Muscle of leg (tissue), 3 donors: ENCODE measurements at regions not wholly inside any gene's neighbourhood (a gene's known extent, or its start where the extent isn't known, plus 50 kb on each side); places are given as distances from the start of the nearest gene placed in this dataset.
"Not testable (repeated sequence)": the region's sequence is repeated elsewhere in the genome, so short reads cannot be mapped to it uniquely, and the experiment has no call there.

Experiments
- DNase-seq: peaks from one replicate; pipeline ENCODE4 v3.0.0; 2013
- H3K27ac ChIP-seq: one replicate; pipeline ENCODE4 v1.5.1; 2013; ENCODE audit warnings: mild to moderate bottlenecking, low read length, control low read depth
- H3K27me3 ChIP-seq: one replicate; pipeline ENCODE4 v1.6.1; 2013; ENCODE audit warnings: low read length; ENCODE audit not compliant: control insufficient read depth, insufficient read depth
- H3K36me3 ChIP-seq: one replicate; pipeline ENCODE4 v1.6.1; 2013; ENCODE audit warnings: low read length; ENCODE audit not compliant: control insufficient read depth, insufficient read depth
- H3K4me1 ChIP-seq: one replicate; pipeline ENCODE4 v1.6.1; 2013; ENCODE audit warnings: low read length; ENCODE audit not compliant: control insufficient read depth, insufficient read depth
- H3K4me3 ChIP-seq: one replicate; pipeline ENCODE4 v1.5.1; 2013; ENCODE audit warnings: low read length, control low read depth
- H3K9me3 ChIP-seq: replicated peaks from 2 replicates; pipeline ENCODE4 v1.6.1; 2013; ENCODE audit warnings: low read depth, low read length; ENCODE audit not compliant: control insufficient read depth
- WGBS: methylation state at CpG from one replicate; pipeline ENCODE4 v1.1.5; 2013; ENCODE audit warnings: missing lambda C conversion rate; ENCODE audit not compliant: insufficient coverage; 5-methylcytosine and 5-hydroxymethylcytosine counted together

DNA sequence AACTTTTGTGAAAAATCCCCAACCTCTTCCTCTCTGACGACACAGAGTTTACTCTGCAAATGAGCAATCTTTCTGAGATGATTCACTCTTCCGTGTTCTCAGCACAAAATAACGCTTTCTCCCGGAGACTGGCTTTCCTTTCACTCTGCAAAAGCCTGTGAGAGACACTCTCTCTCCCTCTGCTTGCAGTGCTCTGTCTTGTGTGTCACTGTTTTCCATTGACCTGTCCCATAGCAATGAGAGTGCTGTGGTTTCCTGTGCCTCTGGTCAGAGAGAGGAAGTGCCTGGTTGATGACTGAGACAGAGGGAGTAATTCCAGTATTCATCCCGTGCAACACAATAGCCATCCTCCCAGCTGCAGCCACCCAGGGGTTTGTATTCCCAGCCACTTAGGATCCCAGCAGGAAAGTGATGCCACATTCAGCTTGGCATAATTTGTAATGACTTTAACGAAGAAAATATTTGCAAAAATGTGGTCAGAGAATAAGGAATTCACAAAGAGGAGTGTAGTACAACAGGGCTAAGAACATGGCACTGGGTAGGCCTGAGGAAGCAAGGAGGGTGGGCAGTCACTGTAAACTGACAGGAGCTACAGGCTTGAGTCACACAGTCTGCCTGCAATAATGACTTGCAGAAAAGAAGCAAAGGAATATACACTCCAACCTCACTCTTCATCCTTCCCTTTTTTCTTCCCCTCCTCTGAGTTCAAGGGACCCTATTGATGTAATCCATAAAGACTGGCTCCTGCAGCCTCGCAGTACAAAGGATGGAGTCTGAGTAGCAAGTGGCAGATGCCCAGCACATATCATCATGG, 463.5 kb upstream of the RGMB start:
- Histone ChIP-seq H3K36me3 (no peaks in the 10 kb centered on the region), H3K9me3 (no peaks in the 10 kb centered on the region), H3K4me1 (peaks cover 2% of the 10 kb centered on the region), H3K27me3 (no peaks in the 10 kb centered on the region), H3K4me3 (no peak overlapping the region), H3K27ac (peak overlapping the region; percentile 90)
- WGBS, result 50% methylated on average over 5 of the region's 7 CpGs
- peak; percentile 71 for DNase-seq

DNA sequence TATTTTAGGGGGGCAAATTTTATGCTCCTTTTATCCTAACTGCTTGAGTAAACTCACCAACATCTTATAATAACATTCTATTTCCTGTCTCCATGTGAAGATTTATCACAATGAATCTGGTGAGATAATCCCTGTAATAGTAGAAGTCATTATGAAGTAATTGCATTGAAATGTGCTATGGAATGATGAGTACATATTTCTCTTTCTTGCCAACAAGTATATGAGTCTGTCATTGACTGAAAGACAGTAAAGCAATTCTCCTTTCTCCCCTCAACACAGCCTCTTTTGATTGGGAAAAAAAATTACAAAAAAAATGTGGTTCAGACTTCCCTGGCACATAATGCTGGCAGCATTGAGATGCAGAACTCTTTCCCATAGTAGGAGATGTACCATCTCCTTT, 459.2 kb upstream of the RGMB start:
- H3K4me3 ChIP-seq, result no peak overlapping the region
- no peaks in the 10 kb centered on the region for H3K27me3 ChIP-seq
- H3K4me1 ChIP-seq, result peaks cover 2% of the 10 kb centered on the region
- peak; percentile 69 for DNase-seq
- no peak overlapping the region for H3K27ac ChIP-seq
- H3K9me3 ChIP-seq, result no peaks in the 10 kb centered on the region
- H3K36me3 ChIP-seq, result no peaks in the 10 kb centered on the region

DNA sequence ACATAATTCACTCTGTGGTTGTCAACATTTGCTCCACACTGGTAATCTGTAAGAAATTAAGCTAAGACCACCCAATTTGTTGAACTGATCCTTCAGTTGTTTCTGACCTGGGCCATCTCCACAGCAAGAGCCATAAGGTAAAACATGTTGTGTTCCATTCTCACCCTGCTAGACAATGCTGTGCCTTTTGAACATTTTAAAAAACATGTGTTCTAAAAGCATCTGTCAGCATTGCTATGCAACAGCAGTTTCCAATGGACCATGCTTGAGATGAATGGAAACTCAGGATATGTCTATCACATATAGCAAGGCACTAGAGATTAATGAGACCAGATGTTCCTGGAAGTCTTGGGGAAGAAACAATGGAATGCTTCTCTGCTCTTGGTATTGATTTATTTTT, 455.1 kb upstream of the RGMB start:
- peaks cover 2% of the 10 kb centered on the region for H3K4me1 ChIP-seq
- no peaks in the 10 kb centered on the region for H3K9me3 ChIP-seq
- no peak overlapping the region for H3K27ac ChIP-seq
- H3K36me3 ChIP-seq, result no peaks in the 10 kb centered on the region
- H3K27me3 ChIP-seq, result no peaks in the 10 kb centered on the region
- peak; percentile 84 for DNase-seq
- no peak overlapping the region for H3K4me3 ChIP-seq

DNA sequence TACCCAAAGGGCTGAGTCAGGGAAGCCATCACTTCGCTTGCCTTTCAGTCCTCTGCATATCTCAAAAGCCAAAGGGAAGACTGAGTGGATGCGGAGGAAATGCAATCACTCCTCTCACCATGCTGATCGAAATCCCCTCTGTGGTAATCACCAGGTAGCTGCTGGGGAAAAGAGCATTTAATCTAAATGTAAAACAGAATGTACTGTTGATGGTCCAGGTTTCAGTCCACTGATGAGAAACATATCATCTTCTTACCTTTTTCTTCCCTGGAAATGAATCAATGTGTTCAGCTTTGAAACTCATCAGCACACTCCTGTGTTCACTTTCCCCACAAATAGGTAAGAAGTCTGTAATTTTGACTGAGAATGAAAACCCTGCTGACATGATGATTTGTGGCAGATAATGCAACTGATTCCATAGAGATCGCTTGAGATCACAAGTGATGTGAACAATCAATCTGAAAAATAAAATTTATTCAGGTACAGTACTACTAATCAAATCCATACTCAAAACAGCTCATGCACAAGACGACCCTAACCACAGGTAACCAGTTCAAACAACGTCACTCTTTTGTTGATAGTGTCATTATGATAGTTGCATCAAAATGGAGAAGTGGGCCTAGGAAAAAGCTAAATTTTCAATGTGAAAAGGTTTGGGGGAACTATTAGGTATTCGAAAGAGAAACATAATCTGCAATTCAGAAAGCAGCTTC, 454.0 kb upstream of the RGMB start:
- Histone ChIP-seq H3K9me3 (no peaks in the 10 kb centered on the region), H3K27me3 (no peaks in the 10 kb centered on the region), H3K36me3 (no peaks in the 10 kb centered on the region), H3K4me3 (no peak overlapping the region), H3K4me1 (peaks cover 1% of the 10 kb centered on the region), H3K27ac (no peak overlapping the region)
- WGBS, result no CpG with 5 or more reads among the region's 7 CpGs
- DNase-seq, result no peak

DNA sequence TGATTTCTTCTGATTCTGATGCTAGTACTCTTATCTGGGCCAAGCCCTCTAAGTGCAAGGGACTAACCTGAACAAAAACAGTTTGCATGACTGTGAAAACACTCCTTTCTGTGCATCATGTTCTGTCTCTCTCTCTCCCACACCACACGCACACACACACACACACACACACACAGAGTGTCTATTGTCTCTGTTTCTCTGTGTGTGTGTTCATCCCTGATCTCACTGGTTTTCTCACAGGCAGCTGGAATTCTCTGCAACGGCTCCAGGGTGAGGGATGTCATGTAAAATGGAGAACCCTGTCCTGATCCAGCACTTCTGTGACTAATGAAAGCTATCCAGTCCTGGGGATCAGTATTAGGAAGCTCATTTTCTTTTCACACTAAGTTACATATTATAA, 453.1 kb upstream of the RGMB start:
- Histone ChIP-seq H3K27me3 (no peaks in the 10 kb centered on the region), H3K36me3 (no peaks in the 10 kb centered on the region), H3K9me3 (no peaks in the 10 kb centered on the region), H3K4me1 (no peaks in the 10 kb centered on the region), H3K4me3 (no peak overlapping the region), H3K27ac (no peak overlapping the region)
- 40% methylated on average over 1 of the region's 2 CpGs for WGBS
- DNase-seq, result no peak

- Histone ChIP-seq H3K4me3 (no peak overlapping the region), H3K27me3 (no peaks in the 10 kb centered on the region), H3K9me3 (no peaks in the 10 kb centered on the region), H3K4me1 (no peaks in the 10 kb centered on the region), H3K36me3 (no peaks in the 10 kb centered on the region), H3K27ac (no peak overlapping the region)
- DNase-seq, result peak; percentile 69
- whole genome bisulfite sequencing, result no CpG with 5 or more reads among the region's 3 CpGs
These were observed 452.1 kb upstream of the RGMB start for GRCh38 chr5:98321361-98321760.

- H3K27ac ChIP-seq, result not testable (repeated sequence)
These were observed 448.3 kb upstream of the RGMB start for GRCh38 chr5:98325187-98325586.

GRCh38 chr5:98328015-98328414, 445.4 kb upstream of the RGMB start:
- Histone ChIP-seq H3K36me3 (no peaks in the 10 kb centered on the region), H3K4me3 (no peak overlapping the region), H3K9me3 (no peaks in the 10 kb centered on the region), H3K27me3 (no peaks in the 10 kb centered on the region), H3K27ac (no peak overlapping the region), H3K4me1 (no peaks in the 10 kb centered on the region)
- no peak for DNase-seq

More at GRCh38 chr5:98325187-98325586, 448.3 kb upstream of the RGMB start:
- H3K36me3 ChIP-seq, H3K4me1 ChIP-seq, H3K4me3 ChIP-seq, DNase-seq, H3K9me3 ChIP-seq, H3K27me3 ChIP-seq: not testable (repeated sequence)
- no CpG with 5 or more reads among the region's 3 CpGs for WGBS

GRCh38 chr5:98330871-98331270, 442.6 kb upstream of the RGMB start:
- Histone ChIP-seq H3K4me1 (no peaks in the 10 kb centered on the region), H3K9me3 (no peaks in the 10 kb centered on the region), H3K4me3 (no peak overlapping the region), H3K36me3 (no peaks in the 10 kb centered on the region), H3K27ac (no peak overlapping the region), H3K27me3 (no peaks in the 10 kb centered on the region)
- no peak for DNase-seq
- WGBS, result no CpG with 5 or more reads among the region's 1 CpG

DNA sequence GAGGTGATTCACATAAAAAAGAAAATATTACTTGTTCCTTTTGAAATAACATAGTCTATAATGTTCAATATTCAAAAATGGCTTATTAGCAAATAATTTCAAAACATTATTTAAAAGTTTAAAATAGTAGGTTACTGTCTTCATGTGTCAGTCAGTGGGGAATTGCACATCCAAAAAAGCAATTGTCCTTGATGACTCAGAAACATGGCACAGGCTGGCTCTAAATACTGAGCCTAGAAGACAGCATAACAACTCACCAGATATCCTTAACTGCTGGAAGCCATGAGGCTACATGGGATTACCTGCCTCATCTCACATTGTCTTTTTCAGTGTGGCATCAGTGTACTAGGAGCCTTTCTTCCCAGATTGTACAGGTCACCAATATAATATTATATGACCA, 439.5 kb upstream of the RGMB start:
- Histone ChIP-seq H3K9me3 (no peaks in the 10 kb centered on the region), H3K36me3 (no peaks in the 10 kb centered on the region), H3K4me3 (no peak overlapping the region), H3K27ac (no peak overlapping the region), H3K4me1 (no peaks in the 10 kb centered on the region), H3K27me3 (no peaks in the 10 kb centered on the region)
- no peak for DNase-seq
